Kidney (tissue), 13 donors: ENCODE measurements at regions not wholly inside any gene's neighbourhood (a gene's known extent, or its start where the extent isn't known, plus 50 kb on each side); places are given as distances from the start of the nearest gene placed in this dataset.

Source experiments
- DNase-seq, 5 donors: peaks; one replicate each; pipeline ENCODE4 v3.0.0-alpha.2; 2013 to 2020
- FAIRE-seq: peaks from 2 replicates; lab custom pipeline; 2012; peaks lifted over from hg19 to GRCh38; lab: Jason Lieb, UNC
- H3K27ac ChIP-seq, 2 donors: one replicate each; pipeline ENCODE4 v1.7.0; 2013; ENCODE audit warnings: low read depth in 2 of 2, low read length in 2 of 2, inconsistent platforms in 1 of 2
- H3K27me3 ChIP-seq: one replicate; pipeline ENCODE4 v1.7.1; 2013; ENCODE audit warnings: low read length, inconsistent platforms; ENCODE audit not compliant: control insufficient read depth, insufficient read depth
- H3K36me3 ChIP-seq, 3 donors: one replicate each; pipeline versions ENCODE4 v1.7.0 to v1.7.1; 2013; ENCODE audit warnings: low read length in 3 of 3, control low read depth in 1 of 3, inconsistent platforms in 1 of 3; ENCODE audit not compliant: insufficient read depth in 3 of 3, control insufficient read depth in 2 of 3
- H3K4me1 ChIP-seq, 3 donors: one replicate each; pipeline versions ENCODE4 v1.7.0 to v1.7.1; 2013; ENCODE audit warnings: low read length in 3 of 3, inconsistent platforms in 1 of 3, low read depth in 1 of 3; ENCODE audit not compliant: control insufficient read depth in 2 of 3, insufficient read depth in 2 of 3
- H3K4me3 ChIP-seq, 3 donors: one replicate each; pipeline versions ENCODE4 v1.7.0 to v1.8.1; 2013; ENCODE audit warnings: low read length in 3 of 3, control low read depth in 1 of 3, inconsistent platforms in 1 of 3
- H3K9ac ChIP-seq, 3 donors: one replicate each; pipeline versions ENCODE4 v1.7.0 to v1.7.1; 2013; ENCODE audit warnings: low read length in 3 of 3, control low read depth in 1 of 3, inconsistent platforms in 1 of 3
- H3K9me3 ChIP-seq, 3 donors: one replicate each; pipeline versions ENCODE4 v1.7.0 to v1.7.1; 2013; ENCODE audit warnings: low read length in 3 of 3, control low read depth in 1 of 3, inconsistent platforms in 1 of 3; ENCODE audit not compliant: control insufficient read depth in 2 of 3, insufficient read depth in 1 of 3
- intact Hi-C: fragments of 100-400 bp; cut with DNase I; formaldehyde crosslinking; loops from one replicate; pipeline ENCODE4 v1.11.1; 2022
- TF ChIP-seq, protein P1 (sequence below): IDR thresholded peaks from 3 replicates; pipeline ENCODE4 v1.5.1; 2012; ENCODE audit warnings: mild to moderate bottlenecking, moderate library complexity, borderline replicate concordance; ENCODE audit not compliant: insufficient read depth; ENCODE audit errors: extremely low read depth
- donor health status: control.
- donor health status: control.
- donor health status: control.
- donor health status: control.
- donor health status: control.
- donor health status: DM: yes; HTN: yes; CAD: no.
- donor health status: Normal renal cell carcinoma (clear cell type).

DNA sequence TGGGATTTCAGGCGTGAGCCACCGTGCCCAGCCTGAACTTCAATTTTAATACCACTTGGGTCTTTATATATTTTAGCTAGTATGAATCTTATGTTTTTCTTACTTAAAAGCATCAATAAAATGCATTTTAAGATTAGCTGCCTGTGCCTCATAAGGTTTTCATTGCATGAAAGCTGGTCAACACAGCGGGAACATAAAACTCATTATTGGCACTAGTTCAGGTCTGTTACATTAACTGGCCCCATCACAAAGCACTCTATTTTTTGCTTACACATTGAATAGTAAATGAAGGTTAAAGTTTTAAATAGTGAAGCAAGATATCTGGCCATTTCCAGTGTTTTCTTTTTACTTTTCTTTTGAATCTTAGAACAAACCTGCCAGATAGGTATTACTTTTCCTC is 145.6 kb upstream of the LYSMD4 start:
- H3K9me3 ChIP-seq = no peaks in the 10 kb centered on the region
- H3K4me1 ChIP-seq = no peaks in the 10 kb centered on the region
- H3K27me3 ChIP-seq = no peaks in the 10 kb centered on the region
- FAIRE-seq = no peak
- intact Hi-C loops = no loop called here
- no peak overlapping the region for H3K4me3 ChIP-seq
- no peak overlapping the region for H3K9ac ChIP-seq
- DNase-seq = no peak
- TF ChIP-seq, protein P1, sequence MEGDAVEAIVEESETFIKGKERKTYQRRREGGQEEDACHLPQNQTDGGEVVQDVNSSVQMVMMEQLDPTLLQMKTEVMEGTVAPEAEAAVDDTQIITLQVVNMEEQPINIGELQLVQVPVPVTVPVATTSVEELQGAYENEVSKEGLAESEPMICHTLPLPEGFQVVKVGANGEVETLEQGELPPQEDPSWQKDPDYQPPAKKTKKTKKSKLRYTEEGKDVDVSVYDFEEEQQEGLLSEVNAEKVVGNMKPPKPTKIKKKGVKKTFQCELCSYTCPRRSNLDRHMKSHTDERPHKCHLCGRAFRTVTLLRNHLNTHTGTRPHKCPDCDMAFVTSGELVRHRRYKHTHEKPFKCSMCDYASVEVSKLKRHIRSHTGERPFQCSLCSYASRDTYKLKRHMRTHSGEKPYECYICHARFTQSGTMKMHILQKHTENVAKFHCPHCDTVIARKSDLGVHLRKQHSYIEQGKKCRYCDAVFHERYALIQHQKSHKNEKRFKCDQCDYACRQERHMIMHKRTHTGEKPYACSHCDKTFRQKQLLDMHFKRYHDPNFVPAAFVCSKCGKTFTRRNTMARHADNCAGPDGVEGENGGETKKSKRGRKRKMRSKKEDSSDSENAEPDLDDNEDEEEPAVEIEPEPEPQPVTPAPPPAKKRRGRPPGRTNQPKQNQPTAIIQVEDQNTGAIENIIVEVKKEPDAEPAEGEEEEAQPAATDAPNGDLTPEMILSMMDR = no peak
- H3K27ac ChIP-seq = no peak overlapping the region
- H3K36me3 ChIP-seq = no peaks in the 10 kb centered on the region

DNA sequence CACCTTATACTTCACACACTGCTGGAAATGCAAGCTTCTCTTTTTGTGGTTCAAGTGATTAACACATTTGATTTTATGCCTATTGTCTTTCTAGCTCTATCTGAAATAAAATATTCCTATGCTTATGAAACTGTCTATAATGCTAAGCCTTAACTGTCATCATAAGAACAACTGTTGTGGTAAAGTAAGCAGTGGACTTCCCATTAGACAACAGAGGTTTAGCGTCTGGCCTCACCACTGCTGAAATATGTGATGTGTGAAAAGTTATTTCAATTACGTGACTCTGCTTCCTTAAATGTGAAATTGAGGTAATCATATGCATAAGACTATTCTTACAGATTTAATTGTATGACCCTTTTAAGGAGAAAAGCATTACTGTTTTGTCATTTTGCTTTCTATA is 140.2 kb upstream of the LYSMD4 start:
- no peaks in the 10 kb centered on the region for H3K9me3 ChIP-seq
- FAIRE-seq (no peak), DNase-seq (no peak)
- no peaks in the 10 kb centered on the region for H3K36me3 ChIP-seq
- H3K4me3 ChIP-seq = no peak overlapping the region
- intact Hi-C loops = no loop called here
- H3K27me3 ChIP-seq = no peaks in the 10 kb centered on the region
- TF ChIP-seq, protein P1 = no peak
- H3K4me1 ChIP-seq = no peaks in the 10 kb centered on the region
- no peak overlapping the region for H3K27ac ChIP-seq
- H3K9ac ChIP-seq = no peak overlapping the region

DNA sequence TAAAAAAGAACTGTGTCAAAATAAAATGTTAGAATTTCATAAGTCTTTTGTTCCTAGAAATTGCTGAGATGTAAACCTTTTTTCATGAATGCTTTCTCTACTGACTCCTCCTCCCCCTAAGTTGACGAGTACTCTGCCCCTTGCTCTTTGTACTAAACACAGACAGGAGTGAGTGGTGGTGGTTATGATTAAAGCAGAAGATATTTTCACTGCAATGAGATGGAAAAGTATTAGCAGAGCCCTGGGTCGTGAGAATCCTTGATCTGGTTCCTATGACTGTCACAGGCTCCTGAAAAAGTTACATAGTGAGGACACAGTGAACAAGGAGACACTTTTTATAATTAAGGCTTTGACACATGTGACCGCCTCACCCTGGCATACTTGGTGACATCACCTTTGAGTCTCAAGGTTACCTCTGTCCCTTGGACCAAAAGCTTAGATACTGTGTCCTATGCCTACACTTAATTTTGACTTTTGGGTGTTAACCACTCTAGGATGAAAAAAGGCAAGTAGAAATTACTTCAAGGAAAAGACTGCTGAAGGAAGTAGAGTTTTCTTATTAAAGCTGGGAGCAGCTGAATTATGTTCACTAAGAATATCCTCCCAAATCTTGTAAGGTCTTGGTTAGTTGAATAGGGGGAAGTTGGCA is 130.4 kb upstream of the LYSMD4 start:
- Histone ChIP-seq H3K4me1 (no peaks in the 10 kb centered on the region), H3K4me3 (no peak overlapping the region), H3K27ac (no peak overlapping the region), H3K36me3 (no peaks in the 10 kb centered on the region), H3K9ac (no peak overlapping the region), H3K9me3 (no peaks in the 10 kb centered on the region), H3K27me3 (no peaks in the 10 kb centered on the region)
- intact Hi-C loops = no loop called here
- no peak for FAIRE-seq
- TF ChIP-seq, protein P1 = no peak
- no peak for DNase-seq

DNA sequence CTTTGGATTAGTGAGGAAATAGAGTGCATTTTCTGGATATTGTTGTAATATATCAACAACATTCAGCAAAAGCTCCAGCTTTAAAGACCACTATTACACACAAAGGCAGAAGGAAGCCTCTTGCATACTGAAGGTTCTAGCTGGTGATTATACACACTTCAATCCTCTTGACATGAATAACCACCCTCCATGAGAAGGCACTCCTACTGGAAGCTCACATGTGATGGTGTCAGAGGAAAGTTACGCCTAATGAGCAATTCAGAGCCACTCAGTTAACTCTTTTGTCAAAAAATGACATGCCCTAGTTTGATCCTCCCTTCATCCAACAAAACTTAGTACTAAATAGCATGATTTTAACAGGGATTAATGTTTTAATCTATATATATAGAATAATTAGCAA is 124.6 kb upstream of the LYSMD4 start:
- Histone ChIP-seq H3K36me3 (no peaks in the 10 kb centered on the region), H3K4me1 (no peaks in the 10 kb centered on the region), H3K9ac (no peak overlapping the region), H3K4me3 (no peak overlapping the region), H3K27ac (no peak overlapping the region), H3K9me3 (no peaks in the 10 kb centered on the region), H3K27me3 (no peaks in the 10 kb centered on the region)
- TF ChIP-seq, protein P1 = no peak
- FAIRE-seq (no peak), DNase-seq (no peak)
- intact Hi-C loops = no loop called here
